AG09309 (cell line): ENCODE measurements at regions not wholly inside any gene's neighbourhood (a gene's known extent, or its start where the extent isn't known, plus 50 kb on each side); places are given as distances from the start of the nearest gene placed in this dataset.
"Not testable (repeated sequence)": the region's sequence is repeated elsewhere in the genome, so short reads cannot be mapped to it uniquely, and the experiment has no call there.

Source experiments
- DNase-seq: peaks from one replicate; pipeline ENCODE4 v3.0.0-alpha.2; 2010; ENCODE audit warnings: low read depth
- H3K4me3 ChIP-seq: 2 replicates; pipeline ENCODE4 v1.5.1; 2011; ENCODE audit warnings: mild to moderate bottlenecking, low read depth, low read length, moderate library complexity; ENCODE audit not compliant: control insufficient read depth
- CTCF ChIP-seq: IDR thresholded peaks from 2 replicates; pipeline ENCODE4 v1.5.1; 2011; ENCODE audit warnings: mild to moderate bottlenecking, low read depth, low read length, inconsistent platforms; ENCODE audit not compliant: insufficient read depth, control insufficient read depth; ENCODE audit errors: missing control alignments

- H3K4me3 ChIP-seq: no peak overlapping the region
- TF ChIP-seq CTCF: no peak
- DNase-seq: no peak
Observed at GRCh38 chr6:19934996-19935591, 97.9 kb downstream of the ID4 start.

GRCh38 chr6:19939321-19939720 lies 102.2 kb downstream of the ID4 start:
- DNase-seq, H3K4me3 ChIP-seq: not testable (repeated sequence)

GRCh38 chr6:19939926-19940325 lies 102.8 kb downstream of the ID4 start:
- DNase-seq, H3K4me3 ChIP-seq: not testable (repeated sequence)

- no peak for DNase-seq
- no peak overlapping the region for H3K4me3 ChIP-seq
- TF ChIP-seq CTCF: no peak
Observed at GRCh38 chr6:19943042-19943441, 105.9 kb downstream of the ID4 start.

GRCh38 chr6:19945843-19946358 lies 108.7 kb downstream of the ID4 start:
- H3K4me3 ChIP-seq: no peak overlapping the region
- no peak for TF ChIP-seq CTCF

GRCh38 chr6:19949155-19949554 lies 112.0 kb downstream of the ID4 start:
- TF ChIP-seq CTCF: no peak
- DNase-seq: no peak
- no peak overlapping the region for H3K4me3 ChIP-seq

More at GRCh38 chr6:19945843-19946358, 108.7 kb downstream of the ID4 start:
- no peak for DNase-seq

GRCh38 chr6:19964115-19964514 lies 126.9 kb downstream of the ID4 start:
- H3K4me3 ChIP-seq: no peak overlapping the region
- DNase-seq: no peak
- no peak for TF ChIP-seq CTCF

- H3K4me3 ChIP-seq: no peak overlapping the region
- no peak for DNase-seq
- no peak for TF ChIP-seq CTCF
Observed at GRCh38 chr6:19968201-19968600, 131.0 kb downstream of the ID4 start.
